NCI-H82 (cell line): ENCODE measurements at regions not wholly inside any gene's neighbourhood (a gene's known extent, or its start where the extent isn't known, plus 50 kb on each side); places are given as distances from the start of the nearest gene placed in this dataset.
"Not testable (repeated sequence)": the region's sequence is repeated elsewhere in the genome, so short reads cannot be mapped to it uniquely, and the experiment has no call there.

Experiments
- DNase-seq: peaks from one replicate; lab custom pipeline; 2025; lab: John Stamatoyannopoulos, UW

- no peak for DNase-seq
These were observed 89.7 kb upstream of the SLC45A1 start for GRCh38 chr1:8228253-8228652.

DNA sequence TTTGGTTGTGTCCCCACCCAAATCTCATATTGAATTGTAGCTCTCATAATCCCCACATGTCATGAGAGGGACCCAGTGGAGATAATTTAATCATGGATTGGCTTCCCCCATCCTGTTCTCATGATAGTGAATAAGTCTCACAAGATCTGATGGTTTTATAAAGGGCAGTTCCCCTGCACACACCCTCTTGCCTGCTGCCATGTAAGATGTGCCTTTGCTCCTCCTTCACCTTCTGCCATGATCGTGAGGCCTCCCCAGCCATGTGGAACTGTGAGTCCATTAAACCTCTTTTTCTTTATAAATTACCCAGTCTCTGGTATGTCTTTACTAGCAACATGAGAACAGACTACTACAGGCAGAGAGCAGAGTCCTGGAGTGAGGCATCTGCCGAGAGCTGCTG, 90.2 kb upstream of the SLC45A1 start:
- DNase-seq: not testable (repeated sequence)

- no peak for DNase-seq
These were observed 91.2 kb upstream of the SLC45A1 start for GRCh38 chr1:8226747-8227146.

DNA sequence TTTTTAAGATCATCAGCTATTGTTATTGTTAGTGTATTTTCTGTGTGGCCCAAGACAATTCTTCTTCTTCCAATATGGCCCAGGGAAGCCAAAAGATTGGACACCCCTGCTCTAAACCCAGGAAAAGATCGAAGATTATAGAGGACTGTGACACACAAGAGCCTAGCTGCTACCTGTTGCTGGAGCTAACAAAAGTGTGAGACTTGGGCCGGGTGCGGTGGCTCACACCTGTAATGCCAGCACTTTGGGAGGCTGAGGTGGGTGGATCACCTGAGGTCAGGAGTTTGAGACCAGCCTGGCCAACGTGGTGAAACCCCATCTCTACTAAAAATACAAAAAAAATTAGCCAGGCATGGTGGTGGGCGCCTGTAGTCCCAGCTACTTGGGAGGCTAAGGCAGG, 91.9 kb upstream of the SLC45A1 start:
- not testable (repeated sequence) for DNase-seq

- DNase-seq: no peak
These were observed 94.4 kb upstream of the SLC45A1 start for GRCh38 chr1:8223526-8223925.

DNA sequence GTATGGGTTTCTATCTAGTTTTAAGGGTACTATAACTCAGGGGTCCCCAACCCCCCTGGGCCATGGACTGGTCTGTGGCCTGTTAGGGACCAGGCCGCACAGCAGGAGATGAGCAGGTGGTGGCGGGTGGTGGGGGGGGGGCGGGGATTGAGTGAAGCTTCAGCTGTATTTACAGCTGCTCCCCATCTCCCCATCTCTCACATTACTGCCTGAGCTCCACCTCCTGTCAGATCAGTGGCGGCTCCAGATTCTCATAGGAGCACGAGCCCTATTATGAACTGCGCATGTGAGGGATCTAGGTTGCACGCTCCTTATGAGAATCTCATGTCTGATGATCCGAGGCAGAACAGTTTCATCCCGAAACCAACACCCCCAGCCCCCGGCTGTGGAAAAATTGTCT, 95.1 kb upstream of the SLC45A1 start:
- DNase-seq: peak; percentile 77

DNA sequence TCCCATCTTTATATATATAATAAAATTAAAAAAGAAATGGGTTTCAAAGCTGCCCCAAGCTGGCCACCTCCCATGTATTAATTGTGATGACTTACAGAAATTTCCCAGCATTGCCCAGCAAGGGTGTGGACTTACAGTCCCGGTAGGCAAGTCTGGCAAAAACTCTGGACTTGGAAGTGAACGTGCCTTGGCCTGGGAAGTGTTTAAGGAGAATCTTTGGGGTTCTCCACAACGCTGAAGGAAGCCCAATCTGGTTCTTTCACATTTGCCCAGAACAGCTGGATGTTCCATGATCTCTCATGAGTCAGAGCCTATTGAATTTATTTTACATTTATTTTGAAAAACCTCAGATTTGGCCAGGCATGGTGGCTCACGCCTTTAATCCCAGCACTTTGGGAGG, 98.4 kb upstream of the SLC45A1 start:
- DNase-seq: no peak

- DNase-seq: no peak
These were observed 99.4 kb upstream of the SLC45A1 start for GRCh38 chr1:8218351-8219092.

- no peak for DNase-seq
These were observed 100.1 kb upstream of the SLC45A1 start for GRCh38 chr1:8217809-8218208.

- DNase-seq: no peak
These were observed 100.8 kb upstream of the SLC45A1 start for GRCh38 chr1:8217011-8217711.

GRCh38 chr1:8216005-8216404, 101.9 kb upstream of the SLC45A1 start:
- no peak for DNase-seq

GRCh38 chr1:8214501-8215173, 103.3 kb upstream of the SLC45A1 start:
- no peak for DNase-seq

DNA sequence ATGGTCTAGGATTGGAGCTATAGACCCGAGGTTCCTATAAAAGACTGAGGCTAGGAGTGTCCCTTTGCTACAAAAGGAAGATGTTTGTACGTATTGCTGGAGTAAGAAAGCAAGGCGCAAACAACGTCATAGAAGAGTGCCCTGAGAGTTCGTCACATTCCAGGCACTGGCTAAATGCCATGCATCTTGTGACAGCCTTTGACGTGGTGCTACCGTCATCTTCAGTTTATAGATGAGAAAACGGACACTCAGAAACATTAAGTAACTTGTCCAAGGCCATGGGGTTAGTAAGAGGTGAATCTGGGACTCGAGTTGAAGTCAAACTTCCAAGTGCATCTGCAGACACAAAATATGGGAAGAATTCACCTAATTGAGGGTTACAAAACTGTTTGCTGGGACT, 104.2 kb upstream of the SLC45A1 start:
- DNase-seq: no peak

DNA sequence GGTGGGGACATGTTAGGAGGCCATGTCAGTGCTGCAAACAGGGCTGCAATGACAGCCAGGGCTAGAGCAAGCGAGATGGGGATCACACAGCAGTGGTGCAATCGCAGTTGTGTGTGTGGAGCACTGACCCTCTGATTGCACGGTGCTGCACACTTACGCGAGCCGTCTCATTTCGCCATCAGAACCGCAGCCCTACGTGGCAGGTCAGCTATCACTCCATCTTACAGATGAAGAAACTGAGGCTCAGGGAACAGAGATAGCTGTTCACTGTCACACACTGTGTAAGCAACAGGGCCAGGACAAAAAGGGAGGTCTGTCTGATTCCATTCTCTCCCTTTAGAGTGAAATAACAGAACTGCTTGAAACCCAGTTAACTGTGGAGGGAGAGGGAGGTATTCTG, 104.8 kb upstream of the SLC45A1 start:
- no peak for DNase-seq

- no peak for DNase-seq
These were observed 105.3 kb upstream of the SLC45A1 start for GRCh38 chr1:8212580-8213031.

- no peak for DNase-seq
These were observed 105.9 kb upstream of the SLC45A1 start for GRCh38 chr1:8211883-8212579.

GRCh38 chr1:8211251-8211882, 106.5 kb upstream of the SLC45A1 start:
- no peak for DNase-seq

- no peak for DNase-seq
These were observed 110.7 kb upstream of the SLC45A1 start for GRCh38 chr1:8207202-8207601.

DNA sequence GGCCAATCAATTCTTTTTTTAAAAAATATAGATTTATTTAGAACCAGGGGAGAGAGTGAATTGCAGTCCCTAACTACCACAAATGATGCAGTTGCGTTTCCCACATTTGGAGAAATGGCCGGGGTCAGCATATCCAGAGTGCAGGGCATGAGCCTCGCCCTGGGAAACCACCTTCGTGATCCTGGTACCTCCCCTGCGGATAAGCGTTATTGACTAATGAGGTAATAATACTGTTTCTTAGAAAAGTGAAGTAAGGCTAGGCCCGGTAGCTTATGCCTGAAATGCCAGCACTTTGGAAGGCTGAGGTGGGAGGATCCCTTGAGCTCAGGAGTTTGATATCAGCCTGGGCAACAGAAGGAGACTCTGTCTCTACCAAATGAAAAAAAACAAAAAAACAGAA, 111.5 kb upstream of the SLC45A1 start:
- no peak for DNase-seq

DNA sequence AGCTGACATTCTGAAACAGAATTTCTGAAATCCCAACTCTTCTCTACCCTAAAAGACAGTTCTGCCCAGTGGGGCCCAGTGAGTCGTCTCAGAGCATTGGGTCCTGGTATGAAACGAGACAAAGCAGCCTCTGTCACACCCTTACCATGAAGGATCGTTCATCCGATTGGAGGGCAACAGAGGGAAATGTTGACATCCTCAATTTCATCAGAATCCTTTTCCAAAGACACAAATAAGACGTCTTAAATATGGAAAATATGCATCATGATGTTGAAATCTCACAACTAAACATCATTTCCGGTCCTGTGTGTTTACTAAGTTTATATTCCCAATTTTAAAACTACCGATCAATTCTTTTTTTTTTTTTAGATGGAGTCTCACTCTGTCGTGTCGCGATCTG, 112.1 kb upstream of the SLC45A1 start:
- no peak for DNase-seq

DNA sequence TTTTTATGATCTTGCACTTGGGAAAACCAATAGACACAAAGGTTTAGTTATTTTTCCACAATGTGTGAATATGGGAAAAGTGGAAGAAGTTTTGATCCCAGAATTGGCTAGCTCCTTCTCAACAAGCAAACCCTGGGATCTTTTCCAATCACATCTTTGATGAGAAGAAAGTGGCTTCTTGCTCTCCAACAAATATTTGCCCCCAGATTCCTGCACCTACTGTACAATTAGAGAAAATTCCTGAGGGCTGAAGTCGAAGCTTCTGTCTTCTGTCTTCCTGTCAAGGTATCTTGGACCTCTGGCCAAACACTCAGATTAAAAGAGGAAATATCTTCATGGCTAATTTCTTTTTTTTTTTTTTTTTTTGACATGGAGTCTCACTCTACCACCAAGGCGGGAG, 113.1 kb upstream of the SLC45A1 start:
- no peak for DNase-seq

- no peak for DNase-seq
These were observed 114.4 kb upstream of the SLC45A1 start for GRCh38 chr1:8203551-8203950.
